ENCODE measurements at regions not wholly inside any gene's neighbourhood (a gene's known extent, or its start where the extent isn't known, plus 50 kb on each side); places are given as distances from the start of the nearest gene placed in this dataset.

- H3K4me1 ChIP-seq (ENCODE audit: control insufficient read depth in 5 of 5, insufficient read depth in 5 of 5, low read length in 5 of 5): no peaks in the 10 kb centered on the region
- no peak overlapping the region for H3K27ac ChIP-seq (ENCODE audit: low read depth, low read length)
- H3K9ac ChIP-seq (ENCODE audit: low read length in 5 of 5): no peak overlapping the region
- H3K9me3 ChIP-seq (ENCODE audit: control insufficient read depth in 5 of 5, low read length in 5 of 5): no peaks in the 10 kb centered on the region
- no peak overlapping the region for H3K4me3 ChIP-seq (ENCODE audit: low read depth in 1 of 5, low read length in 5 of 5)
- no peaks in the 10 kb centered on the region for H3K36me3 ChIP-seq (ENCODE audit: control insufficient read depth in 5 of 5, insufficient read depth in 5 of 5, low read length in 5 of 5)
- peaks cover 0 to 1% (median 0%) of the 10 kb centered on the region in 5 donors for H3K27me3 ChIP-seq (ENCODE audit: control insufficient read depth in 5 of 5, insufficient read depth in 4 of 5, low read length in 5 of 5)
Measured at GRCh38 chr13:78971355-78972025, 312.5 kb upstream of the OBI1 start.

GRCh38 chr13:78960881-78961280 is 301.9 kb upstream of the OBI1 start:
- no peak overlapping the region for H3K4me3 ChIP-seq (ENCODE audit: low read depth in 1 of 5, low read length in 5 of 5)
- H3K36me3 ChIP-seq (ENCODE audit: control insufficient read depth in 5 of 5, insufficient read depth in 5 of 5, low read length in 5 of 5): no peaks in the 10 kb centered on the region
- no peaks in the 10 kb centered on the region for H3K9me3 ChIP-seq (ENCODE audit: control insufficient read depth in 5 of 5, low read length in 5 of 5)
- H3K27me3 ChIP-seq (ENCODE audit: control insufficient read depth in 5 of 5, insufficient read depth in 4 of 5, low read length in 5 of 5): no peaks in the 10 kb centered on the region
- H3K9ac ChIP-seq (ENCODE audit: low read length in 5 of 5): no peak overlapping the region
- no peaks in the 10 kb centered on the region for H3K4me1 ChIP-seq (ENCODE audit: control insufficient read depth in 5 of 5, insufficient read depth in 5 of 5, low read length in 5 of 5)
- no peak overlapping the region for H3K27ac ChIP-seq (ENCODE audit: low read depth, low read length)

- Histone ChIP-seq H3K4me1 (ENCODE audit: control insufficient read depth in 5 of 5, insufficient read depth in 5 of 5, low read length in 5 of 5) (no peaks in the 10 kb centered on the region), H3K4me3 (ENCODE audit: low read depth in 1 of 5, low read length in 5 of 5) (no peak overlapping the region), H3K27me3 (ENCODE audit: control insufficient read depth in 5 of 5, insufficient read depth in 4 of 5, low read length in 5 of 5) (no peaks in the 10 kb centered on the region), H3K9me3 (ENCODE audit: control insufficient read depth in 5 of 5, low read length in 5 of 5) (no peaks in the 10 kb centered on the region), H3K27ac (ENCODE audit: low read depth, low read length) (no peak overlapping the region), H3K36me3 (ENCODE audit: control insufficient read depth in 5 of 5, insufficient read depth in 5 of 5, low read length in 5 of 5) (no peaks in the 10 kb centered on the region), H3K9ac (ENCODE audit: low read length in 5 of 5) (no peak overlapping the region)
Measured at GRCh38 chr13:78958006-78958405, 299.1 kb upstream of the OBI1 start.

- no peak overlapping the region for H3K4me3 ChIP-seq (ENCODE audit: low read depth in 1 of 5, low read length in 5 of 5)
- H3K27ac ChIP-seq (ENCODE audit: low read depth, low read length): no peak overlapping the region
- no peaks in the 10 kb centered on the region for H3K27me3 ChIP-seq (ENCODE audit: control insufficient read depth in 5 of 5, insufficient read depth in 4 of 5, low read length in 5 of 5)
- H3K36me3 ChIP-seq (ENCODE audit: control insufficient read depth in 5 of 5, insufficient read depth in 5 of 5, low read length in 5 of 5): no peaks in the 10 kb centered on the region
- no peaks in the 10 kb centered on the region for H3K4me1 ChIP-seq (ENCODE audit: control insufficient read depth in 5 of 5, insufficient read depth in 5 of 5, low read length in 5 of 5)
- H3K9ac ChIP-seq (ENCODE audit: low read length in 5 of 5): no peak overlapping the region
- H3K9me3 ChIP-seq (ENCODE audit: control insufficient read depth in 5 of 5, low read length in 5 of 5): no peaks in the 10 kb centered on the region
Measured at GRCh38 chr13:78940455-78941130, 281.6 kb upstream of the OBI1 start.

GRCh38 chr13:78934336-78934735 is 275.4 kb upstream of the OBI1 start:
- H3K27me3 ChIP-seq (ENCODE audit: control insufficient read depth in 5 of 5, insufficient read depth in 4 of 5, low read length in 5 of 5): peaks cover 0 to 3% (median 0%) of the 10 kb centered on the region in 5 donors
- H3K4me1 ChIP-seq (ENCODE audit: control insufficient read depth in 5 of 5, insufficient read depth in 5 of 5, low read length in 5 of 5): no peaks in the 10 kb centered on the region
- no peak overlapping the region for H3K9ac ChIP-seq (ENCODE audit: low read length in 5 of 5)
- no peak overlapping the region for H3K4me3 ChIP-seq (ENCODE audit: low read depth in 1 of 5, low read length in 5 of 5)
- H3K9me3 ChIP-seq (ENCODE audit: control insufficient read depth in 5 of 5, low read length in 5 of 5): no peaks in the 10 kb centered on the region
- H3K36me3 ChIP-seq (ENCODE audit: control insufficient read depth in 5 of 5, insufficient read depth in 5 of 5, low read length in 5 of 5): no peaks in the 10 kb centered on the region
- H3K27ac ChIP-seq (ENCODE audit: low read depth, low read length): no peak overlapping the region

GRCh38 chr13:78915015-78915414 is 256.1 kb upstream of the OBI1 start:
- no peaks in the 10 kb centered on the region for H3K36me3 ChIP-seq (ENCODE audit: control insufficient read depth in 5 of 5, insufficient read depth in 5 of 5, low read length in 5 of 5)
- no peak overlapping the region for H3K4me3 ChIP-seq (ENCODE audit: low read depth in 1 of 5, low read length in 5 of 5)
- no peak overlapping the region for H3K27ac ChIP-seq (ENCODE audit: low read depth, low read length)
- H3K9ac ChIP-seq (ENCODE audit: low read length in 5 of 5): no peak overlapping the region
- H3K4me1 ChIP-seq (ENCODE audit: control insufficient read depth in 5 of 5, insufficient read depth in 5 of 5, low read length in 5 of 5): no peaks in the 10 kb centered on the region
- H3K27me3 ChIP-seq (ENCODE audit: control insufficient read depth in 5 of 5, insufficient read depth in 4 of 5, low read length in 5 of 5): no peaks in the 10 kb centered on the region
- H3K9me3 ChIP-seq (ENCODE audit: control insufficient read depth in 5 of 5, low read length in 5 of 5): peaks cover 0 to 3% (median 0%) of the 10 kb centered on the region in 5 donors

GRCh38 chr13:78913656-78914055 is 254.7 kb upstream of the OBI1 start:
- no peaks in the 10 kb centered on the region for H3K36me3 ChIP-seq (ENCODE audit: control insufficient read depth in 5 of 5, insufficient read depth in 5 of 5, low read length in 5 of 5)
- no peaks in the 10 kb centered on the region for H3K27me3 ChIP-seq (ENCODE audit: control insufficient read depth in 5 of 5, insufficient read depth in 4 of 5, low read length in 5 of 5)
- no peak overlapping the region for H3K9ac ChIP-seq (ENCODE audit: low read length in 5 of 5)
- H3K4me1 ChIP-seq (ENCODE audit: control insufficient read depth in 5 of 5, insufficient read depth in 5 of 5, low read length in 5 of 5): no peaks in the 10 kb centered on the region
- H3K27ac ChIP-seq (ENCODE audit: low read depth, low read length): no peak overlapping the region
- peaks cover 0 to 3% (median 0%) of the 10 kb centered on the region in 5 donors for H3K9me3 ChIP-seq (ENCODE audit: control insufficient read depth in 5 of 5, low read length in 5 of 5)
- no peak overlapping the region for H3K4me3 ChIP-seq (ENCODE audit: low read depth in 1 of 5, low read length in 5 of 5)

GRCh38 chr13:78910147-78910546 is 251.2 kb upstream of the OBI1 start:
- Histone ChIP-seq H3K9me3 (ENCODE audit: control insufficient read depth in 5 of 5, low read length in 5 of 5) (peaks cover 0 to 3% (median 0%) of the 10 kb centered on the region in 5 donors), H3K27ac (ENCODE audit: low read depth, low read length) (no peak overlapping the region), H3K9ac (ENCODE audit: low read length in 5 of 5) (no peak overlapping the region), H3K27me3 (ENCODE audit: control insufficient read depth in 5 of 5, insufficient read depth in 4 of 5, low read length in 5 of 5) (no peaks in the 10 kb centered on the region), H3K36me3 (ENCODE audit: control insufficient read depth in 5 of 5, insufficient read depth in 5 of 5, low read length in 5 of 5) (no peaks in the 10 kb centered on the region), H3K4me1 (ENCODE audit: control insufficient read depth in 5 of 5, insufficient read depth in 5 of 5, low read length in 5 of 5) (no peaks in the 10 kb centered on the region), H3K4me3 (ENCODE audit: low read depth in 1 of 5, low read length in 5 of 5) (no peak overlapping the region)

- no peak overlapping the region for H3K9ac ChIP-seq (ENCODE audit: low read length in 5 of 5)
- H3K27me3 ChIP-seq (ENCODE audit: control insufficient read depth in 5 of 5, insufficient read depth in 4 of 5, low read length in 5 of 5): no peaks in the 10 kb centered on the region
- H3K4me1 ChIP-seq (ENCODE audit: control insufficient read depth in 5 of 5, insufficient read depth in 5 of 5, low read length in 5 of 5): no peaks in the 10 kb centered on the region
- peaks cover 0 to 3% (median 0%) of the 10 kb centered on the region in 5 donors for H3K9me3 ChIP-seq (ENCODE audit: control insufficient read depth in 5 of 5, low read length in 5 of 5)
- no peak overlapping the region for H3K27ac ChIP-seq (ENCODE audit: low read depth, low read length)
- no peaks in the 10 kb centered on the region for H3K36me3 ChIP-seq (ENCODE audit: control insufficient read depth in 5 of 5, insufficient read depth in 5 of 5, low read length in 5 of 5)
- no peak overlapping the region for H3K4me3 ChIP-seq (ENCODE audit: low read depth in 1 of 5, low read length in 5 of 5)
Measured at GRCh38 chr13:78909276-78909675, 250.3 kb upstream of the OBI1 start.

- H3K36me3 ChIP-seq (ENCODE audit: control insufficient read depth in 5 of 5, insufficient read depth in 5 of 5, low read length in 5 of 5): no peaks in the 10 kb centered on the region
- H3K27ac ChIP-seq (ENCODE audit: low read depth, low read length): no peak overlapping the region
- H3K27me3 ChIP-seq (ENCODE audit: control insufficient read depth in 5 of 5, insufficient read depth in 4 of 5, low read length in 5 of 5): no peaks in the 10 kb centered on the region
- H3K9ac ChIP-seq (ENCODE audit: low read length in 5 of 5): no peak overlapping the region
- no peak overlapping the region for H3K4me3 ChIP-seq (ENCODE audit: low read depth in 1 of 5, low read length in 5 of 5)
- peaks cover 0 to 3% (median 0%) of the 10 kb centered on the region in 5 donors for H3K9me3 ChIP-seq (ENCODE audit: control insufficient read depth in 5 of 5, low read length in 5 of 5)
- H3K4me1 ChIP-seq (ENCODE audit: control insufficient read depth in 5 of 5, insufficient read depth in 5 of 5, low read length in 5 of 5): no peaks in the 10 kb centered on the region
Measured at GRCh38 chr13:78907006-78907405, 248.1 kb upstream of the OBI1 start.
